ENCODE measurements at regions not wholly inside any gene's neighbourhood (a gene's known extent, or its start where the extent isn't known, plus 50 kb on each side); places are given as distances from the start of the nearest gene placed in this dataset.

DNA sequence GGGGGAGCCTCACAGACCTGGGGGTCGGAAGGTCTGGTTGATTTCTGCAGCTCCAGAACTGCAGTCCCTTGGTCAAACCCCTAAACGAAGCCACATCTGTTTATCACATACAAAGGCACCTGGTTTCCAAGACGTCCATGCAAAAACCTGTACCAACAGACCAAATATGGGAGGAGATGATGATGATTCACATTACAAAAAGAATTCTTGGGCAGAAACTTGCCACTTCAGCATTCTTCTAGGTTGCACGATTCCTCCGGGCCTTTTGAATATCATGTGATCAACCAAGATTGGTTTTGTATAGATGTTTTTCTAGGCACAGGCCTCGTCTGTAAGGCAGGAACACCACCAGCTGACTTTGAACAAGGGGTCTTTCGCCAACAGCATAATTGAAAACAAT, 466.3 kb downstream of the SOX9 start:
- H3K27me3 ChIP-seq (ENCODE audit: insufficient read depth, low read length, poor library complexity, severe bottlenecking), result no peaks in the 10 kb centered on the region
- TF ChIP-seq CTCF (conservative IDR thresholded peaks at IDR 0.05; ENCODE audit: low read length) (no peak), EZH2phosphoT487 (IDR thresholded peaks at IDR 0.05; ENCODE audit: borderline replicate concordance) (no peak)
- H3K9me3 ChIP-seq (ENCODE audit: insufficient read depth, low read depth, low read length), result no peaks in the 10 kb centered on the region
- no peak overlapping the region for H3K9ac ChIP-seq (ENCODE audit: low read depth, low read length, poor library complexity, severe bottlenecking)
- no peak overlapping the region for H3K4me3 ChIP-seq (ENCODE audit: low read length, poor library complexity, severe bottlenecking)
- H3K4me1 ChIP-seq (ENCODE audit: insufficient read depth, low read length, poor library complexity, severe bottlenecking), result no peaks in the 10 kb centered on the region
- H3F3A ChIP-seq (ENCODE audit: low read depth), result no peaks in the 10 kb centered on the region
- H2AFZ ChIP-seq (ENCODE audit: low read length), result no peak overlapping the region
- H3K4me2 ChIP-seq (ENCODE audit: low read depth, low read length, poor library complexity, severe bottlenecking), result no peak overlapping the region
- H3K79me2 ChIP-seq (ENCODE audit: insufficient read depth, low read length), result no peaks in the 10 kb centered on the region
- no peaks in the 10 kb centered on the region for H4K20me1 ChIP-seq (ENCODE audit: insufficient read depth, low read length, poor library complexity, severe bottlenecking)
- no peaks in the 10 kb centered on the region for H3K9me2 ChIP-seq (replicated peaks; ENCODE audit: low read depth, low read length)
- H3K36me3 ChIP-seq (ENCODE audit: insufficient read depth, low read length), result no peaks in the 10 kb centered on the region

- no peak overlapping the region for H3K9ac ChIP-seq (ENCODE audit: low read depth, low read length, poor library complexity, severe bottlenecking)
- no peak for TF ChIP-seq EZH2phosphoT487 (IDR thresholded peaks at IDR 0.05; ENCODE audit: borderline replicate concordance)
- TF ChIP-seq CTCF (conservative IDR thresholded peaks at IDR 0.05; ENCODE audit: low read length), result no peak
Observed at GRCh38 chr17:72587773-72588511, 467.1 kb downstream of the SOX9 start.

GRCh38 chr17:72588561-72588960, 467.7 kb downstream of the SOX9 start:
- no peaks in the 10 kb centered on the region for H3K27me3 ChIP-seq (ENCODE audit: insufficient read depth, low read length, poor library complexity, severe bottlenecking)
- no peak for TF ChIP-seq CTCF (conservative IDR thresholded peaks at IDR 0.05; ENCODE audit: low read length)
- no peak for TF ChIP-seq EZH2phosphoT487 (IDR thresholded peaks at IDR 0.05; ENCODE audit: borderline replicate concordance)
- H3K9me2 ChIP-seq (replicated peaks; ENCODE audit: low read depth, low read length), result no peaks in the 10 kb centered on the region
- no peaks in the 10 kb centered on the region for H3K79me2 ChIP-seq (ENCODE audit: insufficient read depth, low read length)
- H3K9ac ChIP-seq (ENCODE audit: low read depth, low read length, poor library complexity, severe bottlenecking), result no peak overlapping the region
- H3K4me3 ChIP-seq (ENCODE audit: low read length, poor library complexity, severe bottlenecking), result no peak overlapping the region
- no peaks in the 10 kb centered on the region for H3K36me3 ChIP-seq (ENCODE audit: insufficient read depth, low read length)
- no peak overlapping the region for H2AFZ ChIP-seq (ENCODE audit: low read length)
- H3K4me2 ChIP-seq (ENCODE audit: low read depth, low read length, poor library complexity, severe bottlenecking), result no peak overlapping the region
- H3K4me1 ChIP-seq (ENCODE audit: insufficient read depth, low read length, poor library complexity, severe bottlenecking), result no peaks in the 10 kb centered on the region
- H3F3A ChIP-seq (ENCODE audit: low read depth), result no peaks in the 10 kb centered on the region
- no peaks in the 10 kb centered on the region for H4K20me1 ChIP-seq (ENCODE audit: insufficient read depth, low read length, poor library complexity, severe bottlenecking)
- H3K9me3 ChIP-seq (ENCODE audit: insufficient read depth, low read depth, low read length), result no peaks in the 10 kb centered on the region

More at GRCh38 chr17:72587773-72588511, 467.1 kb downstream of the SOX9 start:
- H3K4me1 ChIP-seq (ENCODE audit: insufficient read depth, low read length, poor library complexity, severe bottlenecking), result no peaks in the 10 kb centered on the region
- no peaks in the 10 kb centered on the region for H3K27me3 ChIP-seq (ENCODE audit: insufficient read depth, low read length, poor library complexity, severe bottlenecking)
- no peaks in the 10 kb centered on the region for H4K20me1 ChIP-seq (ENCODE audit: insufficient read depth, low read length, poor library complexity, severe bottlenecking)
- H3F3A ChIP-seq (ENCODE audit: low read depth), result no peaks in the 10 kb centered on the region
- H3K79me2 ChIP-seq (ENCODE audit: insufficient read depth, low read length), result no peaks in the 10 kb centered on the region
- H3K36me3 ChIP-seq (ENCODE audit: insufficient read depth, low read length), result no peaks in the 10 kb centered on the region
- no peaks in the 10 kb centered on the region for H3K9me3 ChIP-seq (ENCODE audit: insufficient read depth, low read depth, low read length)
- no peak overlapping the region for H3K4me3 ChIP-seq (ENCODE audit: low read length, poor library complexity, severe bottlenecking)
- no peak overlapping the region for H3K4me2 ChIP-seq (ENCODE audit: low read depth, low read length, poor library complexity, severe bottlenecking)
- no peaks in the 10 kb centered on the region for H3K9me2 ChIP-seq (replicated peaks; ENCODE audit: low read depth, low read length)
- 0 out of 2 replicates have a peak overlapping the region, but pooled peaks have one; percentile 20 for H2AFZ ChIP-seq (ENCODE audit: low read length)

Data from Loucy (cell line).